Astrocyte (in vitro differentiated cells and primary cell): ENCODE measurements at regions not wholly inside any gene's neighbourhood (a gene's known extent, or its start where the extent isn't known, plus 50 kb on each side); places are given as distances from the start of the nearest gene placed in this dataset.

Experiments used
- DNase-seq: peaks from one replicate; pipeline ENCODE4 v3.0.0-alpha.2; 2010; ENCODE audit warnings: low read depth
- FAIRE-seq: peaks from 2 replicates; lab custom pipeline; 2011; peaks lifted over from hg19 to GRCh38; lab: Jason Lieb, UNC
- H2AFZ ChIP-seq: 2 replicates; pipeline ENCODE4 v1.6.0; 2012; ENCODE audit warnings: low read depth, low read length, inconsistent platforms
- H3K27ac ChIP-seq: 2 replicates; pipeline ENCODE4 v1.5.1; 2011; ENCODE audit warnings: low read depth, low read length, inconsistent platforms
- H3K27me3 ChIP-seq: 2 replicates; pipeline ENCODE4 v1.6.0; 2011; ENCODE audit warnings: low read length, inconsistent platforms; ENCODE audit not compliant: insufficient read depth
- H3K36me3 ChIP-seq: 2 replicates; pipeline ENCODE4 v1.5.1; 2011; ENCODE audit warnings: low read length, inconsistent platforms; ENCODE audit not compliant: insufficient read depth
- H3K4me1 ChIP-seq: 2 replicates; pipeline ENCODE4 v1.5.1; 2011; ENCODE audit warnings: low read length, inconsistent platforms; ENCODE audit not compliant: insufficient read depth
- H3K4me2 ChIP-seq: 2 replicates; pipeline ENCODE4 v1.6.0; 2012; ENCODE audit warnings: low read length, inconsistent platforms
- H3K4me3 ChIP-seq: 2 replicates; pipeline ENCODE4 v1.5.1; 2011; ENCODE audit warnings: low read depth, mild to moderate bottlenecking, low read length, inconsistent platforms; ENCODE audit not compliant: insufficient read depth
- H3K79me2 ChIP-seq: 2 replicates; pipeline ENCODE4 v1.6.0; 2012; ENCODE audit warnings: mild to moderate bottlenecking, low read length, inconsistent platforms; ENCODE audit not compliant: insufficient read depth
- H3K9ac ChIP-seq: 2 replicates; pipeline ENCODE4 v1.6.0; 2012; ENCODE audit warnings: mild to moderate bottlenecking, low read length, inconsistent platforms
- H3K9me3 ChIP-seq: 2 replicates; pipeline ENCODE4 v1.5.1; 2012; ENCODE audit warnings: low read depth, mild to moderate bottlenecking, low read length, inconsistent platforms; ENCODE audit not compliant: insufficient read depth
- H4K20me1 ChIP-seq: 2 replicates; pipeline ENCODE4 v1.6.0; 2012; ENCODE audit warnings: low read length, inconsistent platforms; ENCODE audit not compliant: insufficient read depth
- H3K27ac Mint-ChIP-seq: one replicate; pipeline ENCODE4 v1.8.0; 2021; ENCODE audit warnings: mild to moderate bottlenecking, mixed read lengths; ENCODE audit not compliant: unreplicated experiment
- H3K27me3 Mint-ChIP-seq: one replicate; pipeline ENCODE4 v1.8.0; 2021; ENCODE audit warnings: low read depth, mixed read lengths; ENCODE audit not compliant: unreplicated experiment
- H3K36me3 Mint-ChIP-seq: one replicate; pipeline ENCODE4 v1.8.0; 2021; ENCODE audit warnings: low read depth, mixed read lengths; ENCODE audit not compliant: unreplicated experiment
- H3K4me1 Mint-ChIP-seq: one replicate; pipeline ENCODE4 v1.8.0; 2021; ENCODE audit warnings: low read depth, mixed read lengths; ENCODE audit not compliant: unreplicated experiment
- H3K4me3 Mint-ChIP-seq: one replicate; pipeline ENCODE4 v1.8.0; 2021; ENCODE audit warnings: mild to moderate bottlenecking, moderate library complexity, mixed read lengths; ENCODE audit not compliant: unreplicated experiment
- H3K9me3 Mint-ChIP-seq: one replicate; pipeline ENCODE4 v1.8.0; 2021; ENCODE audit warnings: mild to moderate bottlenecking, mixed read lengths; ENCODE audit not compliant: unreplicated experiment
- EZH2 ChIP-seq: IDR thresholded peaks from 2 replicates; pipeline ENCODE4 v1.6.1; 2012; ENCODE audit warnings: mild to moderate bottlenecking, low read length, inconsistent platforms; ENCODE audit not compliant: insufficient read depth
- TF ChIP-seq, protein P1 (sequence below): IDR thresholded peaks from 2 replicates; pipeline ENCODE4 v1.5.1; 2011; ENCODE audit warnings: low read depth, mild to moderate bottlenecking, inconsistent platforms, low read length, moderate library complexity; ENCODE audit not compliant: insufficient read depth

DNA sequence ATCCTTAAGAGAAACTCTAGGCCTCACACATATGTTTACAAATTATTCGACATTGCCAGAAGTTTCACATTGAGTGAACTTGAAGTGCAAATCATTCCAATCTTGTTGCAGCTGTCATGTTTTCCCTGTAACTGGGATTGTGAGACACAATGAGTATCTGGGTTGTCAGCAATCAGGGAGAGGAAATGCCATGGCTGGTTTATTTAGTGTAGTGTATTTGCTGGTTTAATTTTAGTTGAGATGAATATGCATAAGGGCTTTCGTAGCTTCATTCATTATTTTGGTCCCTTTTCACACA lies 54.2 kb upstream of the USP1 start:
- Mint-ChIP-seq H3K27me3 (no peaks in the 10 kb centered on the region), H3K36me3 (no peaks in the 10 kb centered on the region), H3K4me1 (peaks cover 18% of the 10 kb centered on the region), H3K4me3 (no peak overlapping the region), H3K27ac (no peak overlapping the region), H3K9me3 (no peaks in the 10 kb centered on the region)
- H3K4me2 ChIP-seq = no peak overlapping the region
- H4K20me1 ChIP-seq = no peaks in the 10 kb centered on the region
- no peak overlapping the region for H3K27ac ChIP-seq
- H3K4me3 ChIP-seq = no peak overlapping the region
- H3K9me3 ChIP-seq = peaks cover 6% of the 10 kb centered on the region
- H2AFZ ChIP-seq = no peak overlapping the region
- no peak for DNase-seq
- no peak overlapping the region for H3K9ac ChIP-seq
- no peak for TF ChIP-seq EZH2
- peaks cover 15% of the 10 kb centered on the region for H3K4me1 ChIP-seq
- no peaks in the 10 kb centered on the region for H3K36me3 ChIP-seq
- no peak for FAIRE-seq
- H3K79me2 ChIP-seq = no peaks in the 10 kb centered on the region
- no peaks in the 10 kb centered on the region for H3K27me3 ChIP-seq

DNA sequence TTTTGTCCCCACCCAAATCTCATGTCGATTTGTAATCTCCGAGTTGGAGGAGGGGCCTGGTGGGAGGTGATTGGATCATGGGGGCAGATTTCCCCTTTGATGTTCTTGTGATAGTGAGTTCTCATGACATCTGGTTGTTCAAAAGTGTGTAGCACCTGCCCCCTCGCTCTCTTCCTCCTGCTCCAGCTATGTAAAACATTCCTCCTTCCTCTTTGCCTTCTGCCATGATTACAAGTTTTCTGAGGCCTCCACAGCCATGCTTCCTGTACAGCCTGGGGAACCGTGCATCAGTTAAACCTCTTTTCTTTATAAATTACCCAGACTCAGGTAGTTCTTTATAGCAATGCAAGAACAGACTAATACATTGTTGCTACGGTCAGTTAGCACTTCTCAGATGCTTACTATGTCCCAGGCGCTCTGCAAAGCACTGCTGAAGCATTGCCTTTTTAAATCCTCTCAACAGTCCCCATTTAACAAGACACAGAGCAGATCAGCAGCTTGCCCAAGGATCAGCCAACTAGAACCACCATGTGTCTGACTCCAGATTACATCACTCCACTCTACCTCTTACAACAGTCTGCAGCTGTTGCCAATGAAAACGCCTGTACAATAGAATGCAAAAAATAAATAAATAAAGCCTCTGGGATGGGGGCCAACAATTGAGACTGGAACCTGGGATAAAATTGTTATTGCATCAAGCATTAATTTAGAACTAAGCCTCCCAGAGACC lies 52.4 kb upstream of the USP1 start:
- FAIRE-seq (no peak), DNase-seq (peak; percentile 97)
- H3K27me3 Mint-ChIP-seq = no peaks in the 10 kb centered on the region
- Histone ChIP-seq H4K20me1 (no peaks in the 10 kb centered on the region), H3K79me2 (no peaks in the 10 kb centered on the region), H3K4me3 (no peak overlapping the region), H3K4me1 (peaks cover 15% of the 10 kb centered on the region), H3K27ac (peak overlapping the region; percentile 36), H3K27me3 (no peaks in the 10 kb centered on the region), H3K4me2 (peak overlapping the region; percentile 26), H3K9me3 (no peaks in the 10 kb centered on the region), H2AFZ (no peak overlapping the region), H3K36me3 (no peaks in the 10 kb centered on the region), H3K9ac (no peak overlapping the region)
- peaks cover 18% of the 10 kb centered on the region for H3K4me1 Mint-ChIP-seq
- no peaks in the 10 kb centered on the region for H3K36me3 Mint-ChIP-seq
- H3K4me3 Mint-ChIP-seq = no peak overlapping the region
- peak overlapping the region; percentile 43 for H3K27ac Mint-ChIP-seq
- no peak for TF ChIP-seq EZH2
- TF ChIP-seq, protein P1, sequence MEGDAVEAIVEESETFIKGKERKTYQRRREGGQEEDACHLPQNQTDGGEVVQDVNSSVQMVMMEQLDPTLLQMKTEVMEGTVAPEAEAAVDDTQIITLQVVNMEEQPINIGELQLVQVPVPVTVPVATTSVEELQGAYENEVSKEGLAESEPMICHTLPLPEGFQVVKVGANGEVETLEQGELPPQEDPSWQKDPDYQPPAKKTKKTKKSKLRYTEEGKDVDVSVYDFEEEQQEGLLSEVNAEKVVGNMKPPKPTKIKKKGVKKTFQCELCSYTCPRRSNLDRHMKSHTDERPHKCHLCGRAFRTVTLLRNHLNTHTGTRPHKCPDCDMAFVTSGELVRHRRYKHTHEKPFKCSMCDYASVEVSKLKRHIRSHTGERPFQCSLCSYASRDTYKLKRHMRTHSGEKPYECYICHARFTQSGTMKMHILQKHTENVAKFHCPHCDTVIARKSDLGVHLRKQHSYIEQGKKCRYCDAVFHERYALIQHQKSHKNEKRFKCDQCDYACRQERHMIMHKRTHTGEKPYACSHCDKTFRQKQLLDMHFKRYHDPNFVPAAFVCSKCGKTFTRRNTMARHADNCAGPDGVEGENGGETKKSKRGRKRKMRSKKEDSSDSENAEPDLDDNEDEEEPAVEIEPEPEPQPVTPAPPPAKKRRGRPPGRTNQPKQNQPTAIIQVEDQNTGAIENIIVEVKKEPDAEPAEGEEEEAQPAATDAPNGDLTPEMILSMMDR = no peak
- no peaks in the 10 kb centered on the region for H3K9me3 Mint-ChIP-seq

DNA sequence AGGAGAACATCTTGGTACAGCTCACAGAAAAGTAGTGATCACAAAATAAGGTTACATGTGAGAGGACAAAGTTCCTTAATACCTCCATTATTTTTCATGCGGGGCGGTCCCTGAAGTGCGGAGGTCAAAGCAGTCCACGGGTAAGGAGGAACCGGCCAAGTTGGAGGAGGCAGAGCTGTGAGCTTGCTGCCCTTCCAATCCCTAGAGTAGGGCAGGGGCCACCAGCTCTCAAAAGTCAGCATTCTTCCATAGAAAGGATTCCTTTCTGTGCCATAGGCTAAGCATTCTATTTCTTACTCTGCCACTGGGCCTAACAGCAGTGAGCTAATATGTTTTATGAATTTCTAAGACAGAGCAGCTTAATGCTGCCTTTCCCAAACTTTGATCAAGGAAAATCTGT lies 50.9 kb upstream of the USP1 start:
- Histone ChIP-seq H3K9me3 (no peaks in the 10 kb centered on the region), H4K20me1 (no peaks in the 10 kb centered on the region), H2AFZ (no peak overlapping the region), H3K27ac (no peak overlapping the region), H3K4me2 (no peak overlapping the region), H3K79me2 (no peaks in the 10 kb centered on the region), H3K36me3 (no peaks in the 10 kb centered on the region), H3K4me1 (peaks cover 15% of the 10 kb centered on the region), H3K27me3 (no peaks in the 10 kb centered on the region), H3K4me3 (no peak overlapping the region), H3K9ac (no peak overlapping the region)
- Mint-ChIP-seq H3K36me3 (no peaks in the 10 kb centered on the region), H3K27me3 (no peaks in the 10 kb centered on the region), H3K9me3 (no peaks in the 10 kb centered on the region), H3K4me1 (peaks cover 18% of the 10 kb centered on the region), H3K4me3 (no peak overlapping the region), H3K27ac (no peak overlapping the region)
- DNase-seq (no peak), FAIRE-seq (no peak)
- no peak for TF ChIP-seq EZH2
- TF ChIP-seq, protein P1 = no peak
